Astrocyte of the spinal cord (primary cell): ENCODE measurements at regions not wholly inside any gene's neighbourhood (a gene's known extent, or its start where the extent isn't known, plus 50 kb on each side); places are given as distances from the start of the nearest gene placed in this dataset.

Experiments used
- DNase-seq: peaks from one replicate; pipeline ENCODE4 v3.0.0; 2011; ENCODE audit warnings: low read depth, low spot score
- H3K4me3 ChIP-seq: 2 replicates; pipeline ENCODE4 v1.5.1; 2011; ENCODE audit warnings: low read depth, mild to moderate bottlenecking, low read length, moderate library complexity
- CTCF ChIP-seq: IDR thresholded peaks from 2 replicates; pipeline ENCODE4 v1.5.1; 2012; ENCODE audit warnings: low read depth, mild to moderate bottlenecking, low read length, inconsistent platforms
- in situ Hi-C: cut with HindIII; loops from 2 replicates; pipeline ENCODE4 v1.10.0; 2017; ENCODE audit warnings: low sequenced_read_pairs

- no peak for TF ChIP-seq CTCF
- in situ Hi-C loops, result no loop called here
- DNase-seq, result no peak
- H3K4me3 ChIP-seq, result no peak overlapping the region
These were observed 50.4 kb upstream of the LARS2 start for GRCh38 chr3:45337839-45338470.
